ENCODE measurements at regions not wholly inside any gene's neighbourhood (a gene's known extent, or its start where the extent isn't known, plus 50 kb on each side); places are given as distances from the start of the nearest gene placed in this dataset.

DNA sequence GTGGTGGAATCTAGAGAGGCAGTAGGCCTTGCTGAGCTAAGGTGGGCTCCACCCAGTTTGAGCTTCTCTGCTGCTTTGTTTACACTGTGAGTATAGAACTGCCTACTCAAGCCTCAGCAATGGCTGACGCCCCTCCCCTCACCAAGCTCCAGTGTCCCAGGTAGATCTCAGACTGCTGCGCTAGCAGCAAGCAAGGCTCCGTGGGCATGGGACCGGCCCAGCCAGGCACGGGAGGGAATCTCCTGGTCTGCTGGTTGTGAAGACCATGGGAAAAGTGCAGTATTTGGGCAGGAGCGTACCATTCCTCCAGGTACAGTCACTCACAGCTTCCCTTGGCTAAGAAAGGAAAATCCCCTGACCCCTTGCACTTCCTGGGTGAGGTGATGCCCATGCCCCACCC is 407.1 kb downstream of the ZPLD1 start:
- no peak overlapping the region for H3K4me2 ChIP-seq
- no peaks in the 10 kb centered on the region for H3K79me2 ChIP-seq
- H3K36me3 ChIP-seq (replicated peaks; ENCODE audit: insufficient read depth, low read depth), result no peaks in the 10 kb centered on the region
- TF ChIP-seq EZH2phosphoT487 (IDR thresholded peaks at IDR 0.05; ENCODE audit: low read depth, severe bottlenecking, unreplicated experiment) (no peak), CTCF (IDR thresholded peaks at IDR 0.05; ENCODE audit: poor library complexity) (no peak), EZH2 (IDR thresholded peaks at IDR 0.05; ENCODE audit: borderline replicate concordance) (no peak)
- no peak for DNase-seq (ENCODE audit: low spot score)
- H3K27me3 ChIP-seq, result no peaks in the 10 kb centered on the region
- H4K20me1 ChIP-seq (ENCODE audit: insufficient read depth, poor library complexity, severe bottlenecking), result no peaks in the 10 kb centered on the region
- H3K9me2 ChIP-seq (replicated peaks; ENCODE audit: insufficient read depth), result no peaks in the 10 kb centered on the region
- no peak overlapping the region for H2AFZ ChIP-seq
- no peaks in the 10 kb centered on the region for H3K9me3 ChIP-seq (ENCODE audit: low read depth)
- no peak overlapping the region for H3K4me3 ChIP-seq
- no peaks in the 10 kb centered on the region for H3K4me1 ChIP-seq (ENCODE audit: insufficient read depth)
- no peak overlapping the region for H3K27ac ChIP-seq
- 80% methylated on average over 6 of the region's 6 CpGs for WGBS (ENCODE audit: low lambda C conversion rate, missing lambda C conversion rate)

DNA sequence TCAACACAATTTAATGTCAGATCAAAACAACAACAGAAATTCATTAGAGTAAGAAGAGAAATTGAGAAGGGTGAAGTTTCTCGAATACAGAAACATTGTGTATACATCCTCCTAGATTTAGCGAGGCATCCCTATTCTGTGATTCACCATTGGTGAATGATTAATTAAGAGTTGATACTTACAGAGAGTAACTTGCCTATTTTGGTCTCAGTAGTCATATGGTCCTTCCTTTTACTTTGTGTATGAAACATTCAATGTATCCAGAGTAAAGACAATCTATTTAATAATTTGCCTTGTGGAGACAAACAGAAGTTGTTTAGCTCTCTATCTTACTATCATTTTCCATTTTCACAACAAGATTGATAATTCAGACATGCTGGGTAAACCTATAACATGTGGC is 432.0 kb downstream of the ZPLD1 start:
- Histone ChIP-seq H2AFZ (no peak overlapping the region), H3K79me2 (no peaks in the 10 kb centered on the region), H3K4me3 (no peak overlapping the region), H3K27me3 (no peaks in the 10 kb centered on the region), H3K9me3 (ENCODE audit: low read depth) (no peaks in the 10 kb centered on the region), H3K36me3 (replicated peaks; ENCODE audit: insufficient read depth, low read depth) (no peaks in the 10 kb centered on the region), H4K20me1 (ENCODE audit: insufficient read depth, poor library complexity, severe bottlenecking) (no peaks in the 10 kb centered on the region), H3K4me2 (no peak overlapping the region), H3K4me1 (ENCODE audit: insufficient read depth) (no peaks in the 10 kb centered on the region), H3K9me2 (replicated peaks; ENCODE audit: insufficient read depth) (peaks cover 3% of the 10 kb centered on the region), H3K27ac (no peak overlapping the region)
- TF ChIP-seq EZH2 (IDR thresholded peaks at IDR 0.05; ENCODE audit: borderline replicate concordance) (no peak), CTCF (IDR thresholded peaks at IDR 0.05; ENCODE audit: poor library complexity) (no peak), EZH2phosphoT487 (IDR thresholded peaks at IDR 0.05; ENCODE audit: low read depth, severe bottlenecking, unreplicated experiment) (no peak)
- 85% methylated on average over 2 of the region's 2 CpGs for WGBS (ENCODE audit: low lambda C conversion rate, missing lambda C conversion rate)
- no peak for DNase-seq (ENCODE audit: low spot score)

GRCh38 chr3:102883515-102883914 is 448.7 kb downstream of the ZPLD1 start:
- H3K79me2 ChIP-seq, result no peaks in the 10 kb centered on the region
- H4K20me1 ChIP-seq (ENCODE audit: insufficient read depth, poor library complexity, severe bottlenecking), result no peaks in the 10 kb centered on the region
- DNase-seq (ENCODE audit: low spot score), result no peak
- no peaks in the 10 kb centered on the region for H3K27me3 ChIP-seq
- H3K4me3 ChIP-seq, result no peak overlapping the region
- H3K27ac ChIP-seq, result no peak overlapping the region
- no peak overlapping the region for H2AFZ ChIP-seq
- H3K4me2 ChIP-seq, result no peak overlapping the region
- H3K36me3 ChIP-seq (replicated peaks; ENCODE audit: insufficient read depth, low read depth), result no peaks in the 10 kb centered on the region
- H3K9me2 ChIP-seq (replicated peaks; ENCODE audit: insufficient read depth), result no peaks in the 10 kb centered on the region
- WGBS (ENCODE audit: low lambda C conversion rate, missing lambda C conversion rate), result 68% methylated on average over 2 of the region's 2 CpGs
- TF ChIP-seq EZH2phosphoT487 (IDR thresholded peaks at IDR 0.05; ENCODE audit: low read depth, severe bottlenecking, unreplicated experiment), result no peak
- TF ChIP-seq EZH2 (IDR thresholded peaks at IDR 0.05; ENCODE audit: borderline replicate concordance), result no peak
- peaks cover 4% of the 10 kb centered on the region for H3K4me1 ChIP-seq (ENCODE audit: insufficient read depth)
- no peaks in the 10 kb centered on the region for H3K9me3 ChIP-seq (ENCODE audit: low read depth)

GRCh38 chr3:102885289-102885688 is 450.5 kb downstream of the ZPLD1 start:
- Histone ChIP-seq H3K9me2 (replicated peaks; ENCODE audit: insufficient read depth) (no peaks in the 10 kb centered on the region), H3K27me3 (no peaks in the 10 kb centered on the region), H4K20me1 (ENCODE audit: insufficient read depth, poor library complexity, severe bottlenecking) (no peaks in the 10 kb centered on the region), H3K27ac (no peak overlapping the region), H3K9me3 (ENCODE audit: low read depth) (no peaks in the 10 kb centered on the region), H3K36me3 (replicated peaks; ENCODE audit: insufficient read depth, low read depth) (no peaks in the 10 kb centered on the region), H3K4me3 (no peak overlapping the region), H2AFZ (no peak overlapping the region), H3K4me1 (ENCODE audit: insufficient read depth) (peaks cover 4% of the 10 kb centered on the region), H3K4me2 (no peak overlapping the region), H3K79me2 (no peaks in the 10 kb centered on the region)
- TF ChIP-seq EZH2phosphoT487 (IDR thresholded peaks at IDR 0.05; ENCODE audit: low read depth, severe bottlenecking, unreplicated experiment) (no peak), EZH2 (IDR thresholded peaks at IDR 0.05; ENCODE audit: borderline replicate concordance) (no peak), CTCF (IDR thresholded peaks at IDR 0.05; ENCODE audit: poor library complexity) (no peak)
- WGBS (ENCODE audit: low lambda C conversion rate, missing lambda C conversion rate), result 57% methylated on average over 1 of the region's 1 CpG
- DNase-seq (ENCODE audit: low spot score), result peak; percentile 4
